Epithelial cell of esophagus (primary cell): ENCODE measurements at regions not wholly inside any gene's neighbourhood (a gene's known extent, or its start where the extent isn't known, plus 50 kb on each side); places are given as distances from the start of the nearest gene placed in this dataset.

Experiments
- DNase-seq: peaks from one replicate; pipeline ENCODE4 v3.0.0; 2010; ENCODE audit warnings: low read depth
- H3K4me3 ChIP-seq: 2 replicates; pipeline ENCODE4 v1.5.1; 2011; ENCODE audit warnings: mild to moderate bottlenecking, low read length, control low read depth
- TF ChIP-seq, protein P1 (sequence below): IDR thresholded peaks from 2 replicates; pipeline ENCODE4 v1.5.1; 2011; ENCODE audit warnings: low read depth, mild to moderate bottlenecking, low read length, control low read depth, inconsistent platforms; ENCODE audit not compliant: insufficient read depth; ENCODE audit errors: missing control alignments

DNA sequence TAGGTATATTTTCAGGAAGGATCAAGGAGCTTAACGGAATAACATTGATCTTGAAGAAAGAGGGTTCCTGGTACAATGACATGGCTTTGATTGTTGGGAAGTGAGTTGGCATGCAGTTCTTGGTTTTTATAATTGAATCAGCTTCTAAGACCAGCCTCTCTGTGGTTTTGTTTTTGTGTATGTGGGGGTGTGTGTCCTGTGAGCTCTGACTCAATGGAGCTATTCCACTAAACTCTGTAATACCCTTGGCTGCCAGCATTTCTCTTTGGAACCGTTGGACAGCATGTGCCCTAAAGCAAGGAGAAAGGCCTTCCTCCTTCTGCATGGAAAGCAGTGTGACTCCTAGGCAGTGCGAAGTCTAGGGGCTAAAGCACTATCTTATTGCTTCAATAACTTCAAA, 124.8 kb downstream of the EDEM1 start:
- TF ChIP-seq, protein P1, sequence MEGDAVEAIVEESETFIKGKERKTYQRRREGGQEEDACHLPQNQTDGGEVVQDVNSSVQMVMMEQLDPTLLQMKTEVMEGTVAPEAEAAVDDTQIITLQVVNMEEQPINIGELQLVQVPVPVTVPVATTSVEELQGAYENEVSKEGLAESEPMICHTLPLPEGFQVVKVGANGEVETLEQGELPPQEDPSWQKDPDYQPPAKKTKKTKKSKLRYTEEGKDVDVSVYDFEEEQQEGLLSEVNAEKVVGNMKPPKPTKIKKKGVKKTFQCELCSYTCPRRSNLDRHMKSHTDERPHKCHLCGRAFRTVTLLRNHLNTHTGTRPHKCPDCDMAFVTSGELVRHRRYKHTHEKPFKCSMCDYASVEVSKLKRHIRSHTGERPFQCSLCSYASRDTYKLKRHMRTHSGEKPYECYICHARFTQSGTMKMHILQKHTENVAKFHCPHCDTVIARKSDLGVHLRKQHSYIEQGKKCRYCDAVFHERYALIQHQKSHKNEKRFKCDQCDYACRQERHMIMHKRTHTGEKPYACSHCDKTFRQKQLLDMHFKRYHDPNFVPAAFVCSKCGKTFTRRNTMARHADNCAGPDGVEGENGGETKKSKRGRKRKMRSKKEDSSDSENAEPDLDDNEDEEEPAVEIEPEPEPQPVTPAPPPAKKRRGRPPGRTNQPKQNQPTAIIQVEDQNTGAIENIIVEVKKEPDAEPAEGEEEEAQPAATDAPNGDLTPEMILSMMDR = no peak
- no peak overlapping the region for H3K4me3 ChIP-seq
- DNase-seq = no peak

DNA sequence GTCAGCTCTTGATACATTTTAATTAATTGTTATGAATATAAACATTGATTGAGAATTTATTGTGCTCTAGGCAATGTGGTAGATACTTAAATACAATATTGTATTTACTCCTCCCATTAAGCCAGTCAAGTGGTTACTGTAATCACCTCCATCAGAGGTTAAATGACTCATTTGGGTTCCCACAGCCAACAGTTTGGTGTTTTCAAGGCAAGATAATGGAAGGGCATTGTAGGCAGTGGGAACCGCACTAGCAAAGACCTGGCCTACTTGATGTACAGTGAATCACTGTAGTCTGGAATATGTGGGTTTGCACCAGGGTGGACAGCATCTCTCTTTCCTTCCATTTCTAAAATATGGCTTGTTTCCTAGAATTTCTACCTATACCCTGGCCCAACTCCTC, 127.4 kb downstream of the EDEM1 start:
- DNase-seq = no peak
- TF ChIP-seq, protein P1 = no peak
- H3K4me3 ChIP-seq = no peak overlapping the region

DNA sequence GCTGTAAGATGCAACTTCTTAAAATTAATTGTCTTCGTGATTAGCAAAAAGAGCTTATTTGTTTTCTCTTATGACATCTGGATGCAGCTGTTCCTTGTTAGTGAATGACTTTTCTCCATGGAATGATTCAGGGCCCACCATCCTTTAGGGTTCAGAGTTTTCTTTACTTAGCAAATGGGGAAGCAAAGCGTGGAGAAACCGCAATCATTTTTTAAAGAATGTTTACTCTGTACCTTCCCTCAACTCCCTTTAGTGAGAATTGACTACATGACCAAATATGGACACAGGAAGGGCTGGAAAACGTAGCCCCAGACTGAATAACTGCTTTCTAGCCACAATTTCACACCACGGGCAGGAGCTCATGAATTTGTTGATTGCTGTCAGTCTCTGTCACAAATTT, 130.1 kb downstream of the EDEM1 start:
- peak; percentile 22 for DNase-seq
- H3K4me3 ChIP-seq = no peak overlapping the region
- TF ChIP-seq, protein P1 = no peak

DNA sequence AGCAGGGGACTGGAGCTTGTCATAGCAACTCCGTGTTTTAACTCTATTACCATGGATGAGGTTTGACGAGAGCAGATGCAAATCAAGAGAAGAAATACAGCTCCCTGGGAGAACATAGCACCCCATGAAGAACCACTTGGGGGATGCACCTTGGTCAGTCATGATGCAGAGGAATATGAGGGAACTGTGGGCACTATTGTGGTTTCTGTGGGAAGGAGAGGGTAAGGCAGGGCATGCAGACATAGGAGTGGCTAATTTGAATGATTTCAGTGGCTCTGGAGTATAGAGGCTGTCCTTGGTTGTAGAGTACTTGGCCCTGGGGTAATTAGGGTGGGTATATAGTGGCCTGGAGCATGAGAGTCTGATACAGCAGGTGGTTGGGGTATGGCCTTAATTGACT, 131.9 kb downstream of the EDEM1 start:
- no peak for DNase-seq
- TF ChIP-seq, protein P1 = no peak
- H3K4me3 ChIP-seq = no peak overlapping the region

DNA sequence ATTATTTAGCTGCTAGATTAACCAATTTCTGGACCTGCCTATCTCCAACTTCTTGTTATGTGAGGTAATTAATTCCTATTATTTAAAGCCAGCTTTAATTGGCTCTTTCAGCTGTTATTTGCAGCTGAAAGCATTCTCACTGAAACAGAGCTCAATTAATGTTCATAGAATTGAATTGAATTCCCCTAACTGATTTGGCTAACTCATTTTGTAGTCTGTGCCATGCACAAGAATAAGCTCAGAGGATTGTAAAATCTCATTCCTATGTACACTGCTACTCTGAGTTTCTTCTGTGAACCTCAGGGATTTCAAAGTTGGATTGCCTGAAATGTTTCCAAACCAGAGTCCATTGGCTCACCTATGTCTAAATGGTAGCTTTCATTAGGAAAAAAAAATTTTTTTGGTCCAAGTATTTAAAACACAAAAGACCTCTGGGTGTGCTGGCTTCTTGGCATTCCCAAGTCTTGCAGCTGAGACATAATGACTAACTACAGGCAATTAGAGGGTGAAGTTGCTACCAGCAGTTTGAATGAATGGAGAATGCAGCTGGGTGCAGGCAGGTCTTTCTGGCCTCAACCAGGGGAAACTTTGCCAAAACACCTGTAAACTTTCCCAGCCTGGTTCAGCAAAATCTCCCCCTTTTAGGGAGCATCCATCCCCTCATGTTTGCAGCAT, 134.3 kb downstream of the EDEM1 start:
- TF ChIP-seq, protein P1 = no peak
- H3K4me3 ChIP-seq = no peak overlapping the region
- DNase-seq = peak; percentile 25

DNA sequence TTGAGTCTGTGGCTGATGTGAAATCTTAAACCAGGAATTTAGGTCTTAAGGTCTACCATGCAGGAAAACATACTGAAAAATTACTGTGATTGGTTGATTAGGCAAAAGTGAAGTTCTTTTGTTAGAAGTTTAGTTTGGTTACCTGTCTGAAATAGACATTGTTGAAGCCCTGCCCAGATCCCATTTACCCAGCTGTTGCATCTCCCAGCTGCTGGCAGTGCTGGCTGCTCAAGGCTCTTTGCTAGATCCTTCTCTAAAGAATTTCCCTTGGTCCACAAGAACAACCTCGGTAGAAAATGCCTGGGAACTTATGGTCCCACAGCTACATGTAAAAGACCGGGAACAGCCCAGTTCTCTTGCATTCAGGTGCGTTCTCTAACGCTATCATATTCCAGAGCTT, 137.3 kb downstream of the EDEM1 start:
- no peak for DNase-seq
- no peak overlapping the region for H3K4me3 ChIP-seq
- TF ChIP-seq, protein P1 = no peak

GRCh38 chr3:5330152-5330810, 142.8 kb downstream of the EDEM1 start:
- DNase-seq = peak; percentile 91
- TF ChIP-seq, protein P1 = no peak
- H3K4me3 ChIP-seq = no peak overlapping the region
